ENCODE measurements at regions not wholly inside any gene's neighbourhood (a gene's known extent, or its start where the extent isn't known, plus 50 kb on each side); places are given as distances from the start of the nearest gene placed in this dataset.

- TF ChIP-seq CTCF (conservative IDR thresholded peaks at IDR 0.05 in 1 of 2, IDR thresholded peaks at IDR 0.05 in 1 of 2; ENCODE audit: low read depth in 1 of 2, low read length in 2 of 2) (no peak), EZH2 (IDR thresholded peaks at IDR 0.05; ENCODE audit: low read length, missing control alignments) (no peak)
Observed at GRCh38 chr14:104369208-104369607, 210.4 kb upstream of the C14orf180 start.
